ENCODE measurements at regions not wholly inside any gene's neighbourhood (a gene's known extent, or its start where the extent isn't known, plus 50 kb on each side); places are given as distances from the start of the nearest gene placed in this dataset.

- DNase-seq: no peak
- H3K27me3 ChIP-seq (replicated peaks): no peaks in the 10 kb centered on the region
- H3K36me3 ChIP-seq (replicated peaks): no peaks in the 10 kb centered on the region
- H3K4me3 ChIP-seq (ENCODE audit: low read depth, low read length): no peak overlapping the region
- TF ChIP-seq CTCF (IDR thresholded peaks at IDR 0.05; ENCODE audit: low read depth, low read length, missing control alignments): no peak
- H3K27ac ChIP-seq: no peak overlapping the region
- in situ Hi-C loops (cut with HindIII; ENCODE audit: low pct_ligation_motif_present, low sequenced_read_pairs): no loop called here
Measured at GRCh38 chr5:174668349-174668748, 56.0 kb upstream of the MSX2 start.

All from brain microvascular endothelial cell (primary cell).